DND-41 (cell line): ENCODE measurements at regions not wholly inside any gene's neighbourhood (a gene's known extent, or its start where the extent isn't known, plus 50 kb on each side); places are given as distances from the start of the nearest gene placed in this dataset.

Experiments used
- ATAC-seq: fragments of 200-7000 bp; cut with Tn5 transposase; 3 replicates; pipeline ENCODE4 v1.9.1; 2021; ENCODE audit warnings: low read depth; ENCODE audit not compliant: insufficient read depth
- DNase-seq: peaks from one replicate; pipeline ENCODE4 v3.0.0-alpha.2; 2020
- H2AFZ ChIP-seq: 2 replicates; pipeline ENCODE4 v1.6.0; 2012; ENCODE audit warnings: low read depth, low read length
- H3K27ac ChIP-seq: 2 replicates; pipeline ENCODE4 v1.5.1; 2012; ENCODE audit warnings: low read length, inconsistent platforms
- H3K27me3 ChIP-seq: fragments of 200-600 bp; sonication (generic); 2 replicates; pipeline ENCODE4 v1.6.0; 2012; ENCODE audit warnings: low read length, mild to moderate bottlenecking, inconsistent platforms; ENCODE audit not compliant: insufficient read depth, poor library complexity
- H3K36me3 ChIP-seq: 2 replicates; pipeline ENCODE4 v1.5.1; 2012; ENCODE audit warnings: low read length, inconsistent platforms; ENCODE audit not compliant: insufficient read depth
- H3K4me1 ChIP-seq: 2 replicates; pipeline ENCODE4 v1.5.1; 2012; ENCODE audit warnings: mild to moderate bottlenecking, low read length; ENCODE audit not compliant: insufficient read depth
- H3K4me2 ChIP-seq: 2 replicates; pipeline ENCODE4 v1.6.0; 2012; ENCODE audit warnings: mild to moderate bottlenecking, moderate library complexity, low read length, inconsistent platforms; ENCODE audit not compliant: insufficient read depth
- H3K4me3 ChIP-seq, 2 experiments: fragments of 200-600 bp in 1 of 2; shearing (Covaris generic) in 1 of 2; 2 replicates each; pipeline ENCODE4 v1.5.1; 2012 to 2016; ENCODE audit warnings: inconsistent platforms in 2 of 2, low read length in 2 of 2, mild to moderate bottlenecking in 2 of 2, low read depth in 1 of 2, moderate library complexity in 1 of 2
- H3K79me2 ChIP-seq: 2 replicates; pipeline ENCODE4 v1.6.0; 2012; ENCODE audit warnings: low read length, inconsistent platforms; ENCODE audit not compliant: insufficient read depth
- H3K9ac ChIP-seq: 2 replicates; pipeline ENCODE4 v1.6.0; 2012; ENCODE audit warnings: low read depth, mild to moderate bottlenecking, inconsistent platforms, low read length, moderate library complexity
- H3K9me3 ChIP-seq: 2 replicates; pipeline ENCODE4 v1.5.1; 2012; ENCODE audit warnings: low read length, moderate library complexity, mild to moderate bottlenecking, inconsistent platforms; ENCODE audit not compliant: insufficient read depth, severe bottlenecking
- H4K20me1 ChIP-seq: 2 replicates; pipeline ENCODE4 v1.6.0; 2012; ENCODE audit warnings: low read length; ENCODE audit not compliant: insufficient read depth
- CTCF ChIP-seq: IDR thresholded peaks from 2 replicates; pipeline ENCODE4 v1.5.1; 2012; ENCODE audit warnings: borderline replicate concordance, low read length, moderate library complexity, mild to moderate bottlenecking; ENCODE audit not compliant: poor library complexity, severe bottlenecking; ENCODE audit errors: extremely low read depth
- EZH2 ChIP-seq: IDR thresholded peaks from 3 replicates; pipeline ENCODE4 v1.6.1; 2012; ENCODE audit warnings: borderline replicate concordance, low read depth, mild to moderate bottlenecking, moderate library complexity, low read length, inconsistent platforms; ENCODE audit not compliant: severe bottlenecking

- H2AFZ ChIP-seq, result no peak overlapping the region
- H3K9me3 ChIP-seq, result no peaks in the 10 kb centered on the region
- H4K20me1 ChIP-seq, result no peaks in the 10 kb centered on the region
- H3K4me1 ChIP-seq, result no peaks in the 10 kb centered on the region
- H3K36me3 ChIP-seq, result no peaks in the 10 kb centered on the region
- no peaks in the 10 kb centered on the region for H3K79me2 ChIP-seq
- DNase-seq (no peak), ATAC-seq (no peak)
- no peak overlapping the region for H3K27ac ChIP-seq
- H3K9ac ChIP-seq, result no peak overlapping the region
- no peak overlapping the region for H3K4me2 ChIP-seq
- H3K4me3 ChIP-seq, result no peak overlapping the region
- TF ChIP-seq EZH2, result no peak
- TF ChIP-seq CTCF, result no peak
- H3K27me3 ChIP-seq, result peaks cover 5% of the 10 kb centered on the region
These were observed 342.0 kb downstream of the SEC23A start for GRCh38 chr14:38761033-38761432.

- H4K20me1 ChIP-seq, result no peaks in the 10 kb centered on the region
- no peak overlapping the region for H2AFZ ChIP-seq
- H3K27ac ChIP-seq, result no peak overlapping the region
- H3K4me3 ChIP-seq, result no peak overlapping the region
- no peaks in the 10 kb centered on the region for H3K79me2 ChIP-seq
- DNase-seq (no peak), ATAC-seq (no peak)
- no peaks in the 10 kb centered on the region for H3K4me1 ChIP-seq
- TF ChIP-seq EZH2 (no peak), CTCF (no peak)
- H3K4me2 ChIP-seq, result no peak overlapping the region
- H3K9me3 ChIP-seq, result no peaks in the 10 kb centered on the region
- peaks cover 5% of the 10 kb centered on the region for H3K27me3 ChIP-seq
- H3K36me3 ChIP-seq, result no peaks in the 10 kb centered on the region
- H3K9ac ChIP-seq, result no peak overlapping the region
These were observed 344.4 kb downstream of the SEC23A start for GRCh38 chr14:38758661-38759060.

GRCh38 chr14:38755036-38755435 is 348.0 kb downstream of the SEC23A start:
- no peak overlapping the region for H2AFZ ChIP-seq
- no peak overlapping the region for H3K4me2 ChIP-seq
- H3K4me1 ChIP-seq, result no peaks in the 10 kb centered on the region
- no peaks in the 10 kb centered on the region for H4K20me1 ChIP-seq
- no peaks in the 10 kb centered on the region for H3K36me3 ChIP-seq
- H3K79me2 ChIP-seq, result no peaks in the 10 kb centered on the region
- no peaks in the 10 kb centered on the region for H3K9me3 ChIP-seq
- H3K4me3 ChIP-seq, result no peak overlapping the region
- H3K9ac ChIP-seq, result no peak overlapping the region
- H3K27ac ChIP-seq, result no peak overlapping the region
- peaks cover 10% of the 10 kb centered on the region for H3K27me3 ChIP-seq
- no peak for ATAC-seq
- no peak for DNase-seq
- TF ChIP-seq CTCF (no peak), EZH2 (no peak)

- no peak overlapping the region for H3K4me3 ChIP-seq
- H2AFZ ChIP-seq, result no peak overlapping the region
- no peak overlapping the region for H3K4me2 ChIP-seq
- ATAC-seq (no peak), DNase-seq (no peak)
- no peaks in the 10 kb centered on the region for H4K20me1 ChIP-seq
- no peak overlapping the region for H3K27ac ChIP-seq
- H3K9me3 ChIP-seq, result no peaks in the 10 kb centered on the region
- H3K9ac ChIP-seq, result no peak overlapping the region
- no peaks in the 10 kb centered on the region for H3K36me3 ChIP-seq
- H3K27me3 ChIP-seq, result peaks cover 8% of the 10 kb centered on the region
- no peaks in the 10 kb centered on the region for H3K4me1 ChIP-seq
- H3K79me2 ChIP-seq, result no peaks in the 10 kb centered on the region
- TF ChIP-seq EZH2, result no peak
- TF ChIP-seq CTCF, result no peak
These were observed 350.3 kb downstream of the SEC23A start for GRCh38 chr14:38752750-38753149.
